Testis (tissue), 2 donors: ENCODE measurements at regions not wholly inside any gene's neighbourhood (a gene's known extent, or its start where the extent isn't known, plus 50 kb on each side); places are given as distances from the start of the nearest gene placed in this dataset.

Experiments
- CTCF ChIP-seq, 3 experiments: fragments of 450-650 bp in 2 of 3; fragments of 200-600 bp in 1 of 3; sonication (generic) in 1 of 3; IDR thresholded peaks; one replicate each; pipeline ENCODE4 v1.5.1; 2016 to 2019; ENCODE audit warnings: antibody characterized with exemption in 3 of 3, mild to moderate bottlenecking in 2 of 3, moderate library complexity in 1 of 3
- POLR2A ChIP-seq: fragments of 450-650 bp; IDR thresholded peaks from one replicate; pipeline ENCODE4 v1.6.1; 2017; ENCODE audit warnings: antibody characterized with exemption, mild to moderate bottlenecking, moderate library complexity

GRCh38 chr14:97788846-97789526 is 991.8 kb downstream of the VRK1 start:
- no peak for TF ChIP-seq POLR2A
- no peak for TF ChIP-seq CTCF (IDR thresholded peaks at IDR 0.05)
